GM12878 (cell line): ENCODE measurements at regions not wholly inside any gene's neighbourhood (a gene's known extent, or its start where the extent isn't known, plus 50 kb on each side); places are given as distances from the start of the nearest gene placed in this dataset.

Experiments used
- E4F1 ChIP-seq: fragments of 450-650 bp; IDR thresholded peaks from 2 replicates; pipeline ENCODE4 v1.6.1; 2018; ENCODE audit warnings: borderline replicate concordance, mild to moderate bottlenecking; ENCODE audit not compliant: partially characterized antibody
- EP300 ChIP-seq, 2 experiments: fragments of 150-350 bp in 1 of 2; IDR thresholded peaks; 2 replicates each; pipeline ENCODE4 v1.6.1; 2011 to 2012; ENCODE audit warnings: low read depth in 2 of 2, low read length in 2 of 2, borderline replicate concordance in 1 of 2, improper control_type of control experiment in 1 of 2, inconsistent platforms in 1 of 2; ENCODE audit not compliant: control insufficient read depth in 1 of 2
- GABPA ChIP-seq: IDR thresholded peaks from 2 replicates; pipeline ENCODE4 v1.6.1; 2014; ENCODE audit warnings: antibody characterized with exemption, low read depth, mild to moderate bottlenecking, inconsistent platforms
- TF ChIP-seq, protein P1 (sequence below), 3 experiments: IDR thresholded peaks in 2 of 3; conservative IDR thresholded peaks in 1 of 3; 2 replicates each; pipeline ENCODE4 v1.5.1; 2011; ENCODE audit warnings: low read depth in 3 of 3, low read length in 3 of 3, mild to moderate bottlenecking in 3 of 3, control low read depth in 2 of 3, moderate library complexity in 2 of 3, inconsistent platforms in 1 of 3, mixed read lengths in 1 of 3; ENCODE audit not compliant: control insufficient read depth in 2 of 3, insufficient read depth in 1 of 3; ENCODE audit errors: extremely low read depth in 1 of 3

DNA sequence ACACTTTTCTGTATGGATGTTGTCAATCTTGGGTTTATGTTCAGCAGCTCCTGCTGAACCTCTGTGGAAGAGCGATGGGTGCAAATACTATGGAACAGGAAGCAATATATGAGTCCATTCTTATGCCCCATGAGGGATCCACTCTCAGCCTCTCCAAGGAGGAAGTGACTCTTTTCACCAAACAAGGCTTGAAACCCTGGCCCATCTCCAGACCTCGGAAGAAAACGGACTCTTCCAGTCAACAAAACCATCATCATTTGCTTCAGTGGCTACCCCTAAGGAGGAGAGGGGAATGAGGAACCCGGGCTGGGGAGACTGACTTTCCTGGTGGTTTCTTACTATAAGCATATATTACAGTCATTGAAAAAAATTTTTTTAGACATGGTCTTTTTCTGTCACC, 206.2 kb downstream of the AXIN2 start:
- TF ChIP-seq, protein P1, sequence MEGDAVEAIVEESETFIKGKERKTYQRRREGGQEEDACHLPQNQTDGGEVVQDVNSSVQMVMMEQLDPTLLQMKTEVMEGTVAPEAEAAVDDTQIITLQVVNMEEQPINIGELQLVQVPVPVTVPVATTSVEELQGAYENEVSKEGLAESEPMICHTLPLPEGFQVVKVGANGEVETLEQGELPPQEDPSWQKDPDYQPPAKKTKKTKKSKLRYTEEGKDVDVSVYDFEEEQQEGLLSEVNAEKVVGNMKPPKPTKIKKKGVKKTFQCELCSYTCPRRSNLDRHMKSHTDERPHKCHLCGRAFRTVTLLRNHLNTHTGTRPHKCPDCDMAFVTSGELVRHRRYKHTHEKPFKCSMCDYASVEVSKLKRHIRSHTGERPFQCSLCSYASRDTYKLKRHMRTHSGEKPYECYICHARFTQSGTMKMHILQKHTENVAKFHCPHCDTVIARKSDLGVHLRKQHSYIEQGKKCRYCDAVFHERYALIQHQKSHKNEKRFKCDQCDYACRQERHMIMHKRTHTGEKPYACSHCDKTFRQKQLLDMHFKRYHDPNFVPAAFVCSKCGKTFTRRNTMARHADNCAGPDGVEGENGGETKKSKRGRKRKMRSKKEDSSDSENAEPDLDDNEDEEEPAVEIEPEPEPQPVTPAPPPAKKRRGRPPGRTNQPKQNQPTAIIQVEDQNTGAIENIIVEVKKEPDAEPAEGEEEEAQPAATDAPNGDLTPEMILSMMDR (IDR thresholded peaks at IDR 0.05 in 2 of 3, conservative IDR thresholded peaks at IDR 0.05 in 1 of 3; ENCODE audit: control insufficient read depth in 2 of 3, extremely low read depth in 1 of 3, insufficient read depth in 1 of 3, low read depth in 3 of 3, low read length in 3 of 3), result no peak
- TF ChIP-seq EP300 (IDR thresholded peaks at IDR 0.05; ENCODE audit: borderline replicate concordance in 1 of 2, control insufficient read depth in 1 of 2, low read depth in 2 of 2, low read length in 2 of 2) (no peak), E4F1 (no peak), GABPA (no peak)
